Endothelial cell of umbilical vein (primary cell): ENCODE measurements at regions not wholly inside any gene's neighbourhood (a gene's known extent, or its start where the extent isn't known, plus 50 kb on each side); places are given as distances from the start of the nearest gene placed in this dataset.

ENCODE experiments used
- BruUV-seq: library from RNA; stranded (reverse); fragments of 400-500 nt; replicated peaks from 2 replicates; lab custom pipeline; 2021; lab: Mats Ljungman, UMichigan
- CTCF ChIA-PET: fragments of 300-600, 350-600 bp; sonication (Branson Sonifier 250); formaldehyde crosslinking; loops from one replicate; lab custom pipeline; 2021; ENCODE audit warnings: antibody characterized with exemption, inconsistent platforms; lab: Charles Lee
- POLR2A ChIA-PET: fragments of 300-600, 350-600 bp; sonication (Branson Sonifier 250); formaldehyde crosslinking; loops from one replicate; lab custom pipeline; 2021; ENCODE audit warnings: antibody characterized with exemption, inconsistent platforms; lab: Charles Lee
- DNase-seq: peaks from one replicate; pipeline ENCODE4 v3.0.0-alpha.2; 2011; ENCODE audit warnings: low read depth, low spot score
- FAIRE-seq: peaks from 2 replicates; lab custom pipeline; 2011; peaks lifted over from hg19 to GRCh38; lab: Jason Lieb, UNC
- H2AFZ ChIP-seq: 2 replicates; pipeline ENCODE4 v1.6.0; 2012; ENCODE audit warnings: low read depth, low read length, control low read depth, inconsistent platforms
- H3K27ac ChIP-seq: 2 replicates; pipeline ENCODE4 v1.5.1; 2011; ENCODE audit warnings: low read depth, mild to moderate bottlenecking, control low read depth, low read length, moderate library complexity; ENCODE audit not compliant: insufficient read depth
- H3K27me3 ChIP-seq, 2 experiments: 2 replicates each; pipeline versions ENCODE4 v1.6.0 to v1.6.1; 2011; ENCODE audit warnings: low read length in 2 of 2, mixed read lengths in 1 of 2; ENCODE audit not compliant: control insufficient read depth in 2 of 2, insufficient read depth in 2 of 2
- H3K36me3 ChIP-seq, 2 experiments: 2 replicates in 1 of 2; 3 replicates in 1 of 2; pipeline ENCODE4 v1.5.1; 2011; ENCODE audit warnings: low read length in 2 of 2, mild to moderate bottlenecking in 1 of 2, moderate library complexity in 1 of 2; ENCODE audit not compliant: control insufficient read depth in 2 of 2, insufficient read depth in 2 of 2; ENCODE audit errors: extremely low read depth in 1 of 2
- H3K4me1 ChIP-seq: 3 replicates; pipeline ENCODE4 v1.5.1; 2011; ENCODE audit warnings: mild to moderate bottlenecking, low read length; ENCODE audit not compliant: control insufficient read depth, insufficient read depth; ENCODE audit errors: extremely low read depth
- H3K4me2 ChIP-seq: 2 replicates; pipeline ENCODE4 v1.6.1; 2011; ENCODE audit warnings: low read length, control low read depth, mixed read lengths; ENCODE audit not compliant: insufficient read depth
- H3K4me3 ChIP-seq, 3 experiments: fragments of 200-600 bp in 1 of 3; sonication (generic), shearing (Covaris generic) in 1 of 3; replicated peaks in 1 of 3; 2 replicates each; pipeline ENCODE4 v1.5.1; 2011 to 2016; ENCODE audit warnings: control low read depth in 3 of 3, low read length in 3 of 3, mild to moderate bottlenecking in 2 of 3, inconsistent platforms in 1 of 3, low read depth in 1 of 3, moderate library complexity in 1 of 3; ENCODE audit not compliant: insufficient read depth in 1 of 3
- H3K79me2 ChIP-seq: 2 replicates; pipeline ENCODE4 v1.6.0; 2012; ENCODE audit warnings: low read length, inconsistent platforms; ENCODE audit not compliant: control insufficient read depth, insufficient read depth
- H3K9ac ChIP-seq: replicated peaks from 2 replicates; pipeline ENCODE3; 2011; ENCODE audit warnings: low read length, control low read depth; ENCODE audit not compliant: insufficient read depth; ENCODE audit errors: extremely low read depth
- H3K9me1 ChIP-seq: replicated peaks from 3 replicates; pipeline ENCODE4 v1.6.0; 2011; ENCODE audit warnings: mild to moderate bottlenecking, low read length; ENCODE audit not compliant: control insufficient read depth, insufficient read depth; ENCODE audit errors: extremely low read depth
- H3K9me3 ChIP-seq: replicated peaks from 2 replicates; pipeline ENCODE4 v1.5.1; 2012; ENCODE audit warnings: low read length, inconsistent platforms; ENCODE audit not compliant: control insufficient read depth, insufficient read depth
- H4K20me1 ChIP-seq: replicated peaks from 2 replicates; pipeline ENCODE3; 2011; ENCODE audit warnings: mild to moderate bottlenecking, low read length; ENCODE audit not compliant: control insufficient read depth, insufficient read depth; ENCODE audit errors: extremely low read depth
- CTCF ChIP-seq, 2 donors: IDR thresholded peaks; 1 replicate in 1 of 2; 2 replicates in 1 of 2; pipeline ENCODE4 v1.5.1; 2011; ENCODE audit warnings: low read length in 2 of 2, mild to moderate bottlenecking in 2 of 2, moderate library complexity in 2 of 2, control low read depth in 1 of 2, inconsistent platforms in 1 of 2, low read depth in 1 of 2; ENCODE audit not compliant: insufficient read depth in 1 of 2; ENCODE audit errors: extremely low read depth in 1 of 2
- EZH2 ChIP-seq: IDR thresholded peaks from 2 replicates; pipeline ENCODE4 v1.6.1; 2012; ENCODE audit warnings: borderline replicate concordance, low read depth, mild to moderate bottlenecking, moderate library complexity, low read length, inconsistent platforms; ENCODE audit not compliant: severe bottlenecking
- FOS ChIP-seq: IDR thresholded peaks from 2 replicates; pipeline ENCODE4 v1.6.1; 2011; ENCODE audit warnings: mild to moderate bottlenecking, low read length, moderate library complexity, borderline replicate concordance; ENCODE audit not compliant: insufficient read depth
- GATA2 ChIP-seq: IDR thresholded peaks from 2 replicates; pipeline ENCODE4 v1.7.0; 2011; ENCODE audit warnings: low read depth, mild to moderate bottlenecking, moderate library complexity, mixed read lengths, low read length; ENCODE audit not compliant: insufficient read length, insufficient read depth
- JUN ChIP-seq: IDR thresholded peaks from 2 replicates; pipeline ENCODE4 v1.6.1; 2011; ENCODE audit warnings: borderline replicate concordance, low read depth; ENCODE audit not compliant: insufficient read length, insufficient read depth
- MAX ChIP-seq: IDR thresholded peaks from 2 replicates; pipeline ENCODE4 v1.6.1; 2011; ENCODE audit not compliant: insufficient read depth, insufficient read length
- MYC ChIP-seq: IDR thresholded peaks from one replicate; pipeline ENCODE4 v1.6.1; 2011; ENCODE audit warnings: mild to moderate bottlenecking, low read depth, low read length
- POLR2A ChIP-seq: IDR thresholded peaks from 2 replicates; pipeline ENCODE4 v1.6.1; 2012; ENCODE audit warnings: low read depth, mild to moderate bottlenecking, control low read depth, low read length
- POLR2AphosphoS5 ChIP-seq: IDR thresholded peaks from 2 replicates; pipeline ENCODE4 v1.6.1; 2012; ENCODE audit warnings: low read depth, mild to moderate bottlenecking, control low read depth, low read length, moderate library complexity; ENCODE audit not compliant: insufficient read depth
- dilution Hi-C: fragments of 300-500 bp; cut with MboI; formaldehyde crosslinking; loops from one replicate; pipeline ENCODE4 v1.15.0; 2019; ENCODE audit warnings: low sequenced_read_pairs; ENCODE audit not compliant: extremely low pct_ligation_motif_present
- intact Hi-C: fragments of 100-400 bp; cut with micrococcal nuclease; formaldehyde crosslinking; loops from one replicate; pipeline ENCODE4 v1.10.0; 2022

GRCh38 chr5:172564883-172565282 lies 76.2 kb upstream of the NEURL1B start:
- no peaks in the 10 kb centered on the region for H3K9me3 ChIP-seq
- no peaks in the 10 kb centered on the region for H4K20me1 ChIP-seq
- BruUV-seq = no TSS peak
- H3K9ac ChIP-seq = no peak overlapping the region
- TF ChIP-seq MAX (no peak), POLR2A (no peak), CTCF (IDR thresholded peaks at IDR 0.05; ENCODE audit: extremely low read depth in 1 of 2, insufficient read depth in 1 of 2, low read depth in 1 of 2, low read length in 2 of 2) (no peak), GATA2 (no peak), JUN (no peak), POLR2AphosphoS5 (no peak), FOS (no peak), MYC (no peak), EZH2 (no peak)
- ChIA-PET CTCF (no interaction called here), POLR2A (no interaction called here)
- intact Hi-C loops (no loop called here), dilution Hi-C loops (no loop called here)
- no peak overlapping the region for H2AFZ ChIP-seq
- H3K27ac ChIP-seq = no peak overlapping the region
- H3K27me3 ChIP-seq = peaks cover 0 to 3% of the 10 kb centered on the region in 2 experiments
- H3K36me3 ChIP-seq = no peaks in the 10 kb centered on the region
- H3K4me2 ChIP-seq = no peak overlapping the region
- no peak overlapping the region for H3K4me3 ChIP-seq
- H3K79me2 ChIP-seq = no peaks in the 10 kb centered on the region
- FAIRE-seq (no peak), DNase-seq (no peak)
- H3K9me1 ChIP-seq = no peaks in the 10 kb centered on the region
- no peaks in the 10 kb centered on the region for H3K4me1 ChIP-seq
